PC-3 (cell line): ENCODE measurements at regions not wholly inside any gene's neighbourhood (a gene's known extent, or its start where the extent isn't known, plus 50 kb on each side); places are given as distances from the start of the nearest gene placed in this dataset.

Experiments used
- ATAC-seq: fragments of 200-7000 bp; cut with Tn5 transposase; 2 replicates; pipeline ENCODE4 v1.9.1; 2020; ENCODE audit warnings: mild to moderate bottlenecking, moderate library complexity
- BruUV-seq: library from RNA; stranded (reverse); fragments of 400-500 nt; replicated peaks from 2 replicates; lab custom pipeline; 2021; lab: Mats Ljungman, UMichigan
- CTCF ChIA-PET: fragments of 300-600 bp; sonication (Branson Sonifier 250); formaldehyde crosslinking; loops from one replicate; lab custom pipeline; 2022; ENCODE audit warnings: antibody characterized with exemption; lab: Charles Lee
- POLR2A ChIA-PET: fragments of 300-600 bp; sonication (Branson Sonifier 250); formaldehyde crosslinking; loops from one replicate; lab custom pipeline; 2022; ENCODE audit warnings: antibody characterized with exemption; ENCODE audit not compliant: unreplicated experiment; lab: Charles Lee
- DNase-seq: peaks from one replicate; pipeline ENCODE4 v3.0.0-alpha.2; 2015
- H2AFZ ChIP-seq: fragments of 300-600 bp; sonication (generic); 2 replicates; pipeline ENCODE4 v1.6.0; 2016; ENCODE audit warnings: antibody characterized with exemption, low read length
- H3F3A ChIP-seq: fragments of 300-600 bp; sonication (generic); one replicate; pipeline ENCODE4 v1.6.0; 2017; ENCODE audit warnings: antibody characterized with exemption, low read length, control low read depth, mild to moderate bottlenecking; ENCODE audit not compliant: unreplicated experiment
- H3K27ac ChIP-seq: fragments of 300-600 bp; sonication (generic); 2 replicates; pipeline ENCODE4 v1.5.1; 2016; ENCODE audit warnings: mild to moderate bottlenecking, low read length
- H3K27me3 ChIP-seq: fragments of 300-600 bp; sonication (generic); 2 replicates; pipeline ENCODE4 v1.6.1; 2016; ENCODE audit warnings: low read length, mixed read lengths
- H3K36me3 ChIP-seq: fragments of 300-600 bp; sonication (generic); 2 replicates; pipeline ENCODE4 v1.6.1; 2016; ENCODE audit warnings: low read depth, mixed run types, low read length, mixed read lengths
- H3K4me1 ChIP-seq: fragments of 300-600 bp; sonication (generic); 2 replicates; pipeline ENCODE4 v1.5.1; 2016; ENCODE audit warnings: low read length; ENCODE audit not compliant: insufficient read depth
- H3K4me2 ChIP-seq: fragments of 300-600 bp; sonication (generic); 2 replicates; pipeline ENCODE4 v1.6.0; 2016; ENCODE audit warnings: low read length
- H3K4me3 ChIP-seq: fragments of 300-600 bp; sonication (generic); 2 replicates; pipeline ENCODE4 v1.5.1; 2016; ENCODE audit warnings: mild to moderate bottlenecking, low read length, mixed read lengths
- H3K79me2 ChIP-seq: fragments of 300-600 bp; sonication (generic); 2 replicates; pipeline ENCODE4 v1.6.1; 2017; ENCODE audit warnings: low read length, mixed read lengths
- H3K9ac ChIP-seq: fragments of 300-600 bp; sonication (generic); 2 replicates; pipeline ENCODE4 v1.6.0; 2016; ENCODE audit warnings: mild to moderate bottlenecking, low read length
- H3K9me2 ChIP-seq: fragments of 300-600 bp; sonication (generic); replicated peaks from 2 replicates; pipeline ENCODE4 v1.6.1; 2016; ENCODE audit warnings: mixed run types, low read length, mixed read lengths
- H3K9me3 ChIP-seq: fragments of 300-600 bp; sonication (generic); 2 replicates; pipeline ENCODE4 v1.6.1; 2016; ENCODE audit warnings: low read length, mixed read lengths
- H4K20me1 ChIP-seq: fragments of 300-600 bp; sonication (generic); 2 replicates; pipeline ENCODE4 v1.6.1; 2016; ENCODE audit warnings: low read length, mixed read lengths
- CTCF ChIP-seq: fragments of 300-600 bp; sonication (generic); conservative IDR thresholded peaks from 2 replicates; pipeline ENCODE4 v1.5.1; 2017; ENCODE audit warnings: antibody characterized with exemption, low read depth, mild to moderate bottlenecking, low read length
- EZH2 ChIP-seq: fragments of 300-600 bp; sonication (generic); IDR thresholded peaks from one replicate; pipeline ENCODE4 v1.6.1; 2017; ENCODE audit warnings: antibody characterized with exemption, mild to moderate bottlenecking, low read length; ENCODE audit not compliant: unreplicated experiment
- EZH2phosphoT487 ChIP-seq: fragments of 300-600 bp; sonication (generic); IDR thresholded peaks from 2 replicates; pipeline ENCODE4 v1.6.1; 2018; ENCODE audit warnings: mild to moderate bottlenecking, antibody characterized with exemption, low read length, borderline replicate concordance
- intact Hi-C: fragments of 100-400 bp; cut with micrococcal nuclease; formaldehyde crosslinking; loops from 2 replicates; pipeline ENCODE4 v1.9.0; 2023

GRCh38 chr9:19985081-19985480 lies 196.2 kb upstream of the SLC24A2 start:
- TF ChIP-seq CTCF (no peak), EZH2phosphoT487 (no peak), EZH2 (no peak)
- POLR2A ChIA-PET, result interaction anchor here (0.6 kb wide), 1 partner anchor 699 kb away, joined by 4 read pairs; the partner anchor contains the start of gene FOCAD

GRCh38 chr9:19976226-19976625 lies 187.4 kb upstream of the SLC24A2 start:
- H3F3A ChIP-seq, result no peaks in the 10 kb centered on the region
- no TSS peak for BruUV-seq
- H3K9me3 ChIP-seq, result no peaks in the 10 kb centered on the region
- ATAC-seq (peak; percentile 69), DNase-seq (peak; percentile 59)
- H4K20me1 ChIP-seq, result no peaks in the 10 kb centered on the region
- H3K79me2 ChIP-seq, result no peaks in the 10 kb centered on the region
- POLR2A ChIA-PET, result no interaction called here
- H3K9ac ChIP-seq, result peak overlapping the region; percentile 40; the same call in 1 of the 2 replicates
- H3K9me2 ChIP-seq, result no peaks in the 10 kb centered on the region
- H3K36me3 ChIP-seq, result no peaks in the 10 kb centered on the region
- 0 out of 2 replicates have a peak overlapping the region, but pooled peaks have one; percentile 33 for H3K4me2 ChIP-seq
- CTCF ChIA-PET, result no interaction called here
- H3K27me3 ChIP-seq, result no peaks in the 10 kb centered on the region
- intact Hi-C loops, result no loop called here
- H3K4me1 ChIP-seq, result peaks cover 21% of the 10 kb centered on the region
- peak overlapping the region; percentile 70 for H3K27ac ChIP-seq
- no peak for TF ChIP-seq EZH2phosphoT487
- TF ChIP-seq CTCF, result no peak
- no peak for TF ChIP-seq EZH2
- no peak overlapping the region for H3K4me3 ChIP-seq
- no peak overlapping the region for H2AFZ ChIP-seq

More at GRCh38 chr9:19985081-19985480, 196.2 kb upstream of the SLC24A2 start:
- no peak overlapping the region for H3K4me2 ChIP-seq
- no peaks in the 10 kb centered on the region for H3K36me3 ChIP-seq
- peak; percentile 56 for DNase-seq
- H3K79me2 ChIP-seq, result no peaks in the 10 kb centered on the region
- H3K27ac ChIP-seq, result peak overlapping the region; percentile 59
- H4K20me1 ChIP-seq, result no peaks in the 10 kb centered on the region
- H3K4me1 ChIP-seq, result no peaks in the 10 kb centered on the region; the same call in 1 of the 2 replicates
- no peak overlapping the region for H3K4me3 ChIP-seq
- intact Hi-C loops, result no loop called here
- no TSS peak for BruUV-seq
- H3K9me3 ChIP-seq, result no peaks in the 10 kb centered on the region
- peak; percentile 20 for ATAC-seq
- no peak overlapping the region for H3K9ac ChIP-seq
- H3K9me2 ChIP-seq, result no peaks in the 10 kb centered on the region
- CTCF ChIA-PET, result no interaction called here
- H3F3A ChIP-seq, result no peaks in the 10 kb centered on the region
- no peak overlapping the region for H2AFZ ChIP-seq
- H3K27me3 ChIP-seq, result no peaks in the 10 kb centered on the region

- Histone ChIP-seq H2AFZ (no peak overlapping the region), H3F3A (no peaks in the 10 kb centered on the region), H3K4me2 (peak overlapping the region; percentile 36), H3K27ac (peak overlapping the region; percentile 70), H3K9ac (peak overlapping the region; percentile 40; the same call in 1 of the 2 replicates), H4K20me1 (no peaks in the 10 kb centered on the region), H3K9me2 (no peaks in the 10 kb centered on the region), H3K27me3 (no peaks in the 10 kb centered on the region), H3K4me1 (peaks cover 21% of the 10 kb centered on the region), H3K36me3 (no peaks in the 10 kb centered on the region), H3K4me3 (no peak overlapping the region), H3K79me2 (no peaks in the 10 kb centered on the region), H3K9me3 (no peaks in the 10 kb centered on the region)
- ChIA-PET POLR2A (no interaction called here), CTCF (no interaction called here)
- no peak for TF ChIP-seq EZH2
- TF ChIP-seq EZH2phosphoT487, result no peak
- TF ChIP-seq CTCF, result no peak
- peak; percentile 68 for DNase-seq
- ATAC-seq, result peak; percentile 77
- intact Hi-C loops, result no loop called here
- no TSS peak for BruUV-seq
Observed at GRCh38 chr9:19975499-19975898, 186.7 kb upstream of the SLC24A2 start.
